SIG-M5 treated with dmso at 0.1 percent for 504 hours (cell line): ENCODE measurements at regions not wholly inside any gene's neighbourhood (a gene's known extent, or its start where the extent isn't known, plus 50 kb on each side); places are given as distances from the start of the nearest gene placed in this dataset.
"Not testable (repeated sequence)": the region's sequence is repeated elsewhere in the genome, so short reads cannot be mapped to it uniquely, and the experiment has no call there.

Experiments used
- DNase-seq: peaks from one replicate; lab custom pipeline; 2025; ENCODE audit not compliant: unreplicated experiment; lab: John Stamatoyannopoulos, UW

- DNase-seq, result no peak
Observed at GRCh38 chr6:77089776-77090175, 373.5 kb downstream of the HTR1B start.

GRCh38 chr6:77087794-77088318, 375.4 kb downstream of the HTR1B start:
- not testable (repeated sequence) for DNase-seq

GRCh38 chr6:77074037-77074713, 389.1 kb downstream of the HTR1B start:
- peak; percentile 4 for DNase-seq

- DNase-seq, result no peak
Observed at GRCh38 chr6:77073410-77073760, 389.9 kb downstream of the HTR1B start.

GRCh38 chr6:77072694-77073409, 390.4 kb downstream of the HTR1B start:
- no peak for DNase-seq

- DNase-seq, result no peak
Observed at GRCh38 chr6:77063494-77063893, 399.8 kb downstream of the HTR1B start.

GRCh38 chr6:77055711-77056110, 407.6 kb downstream of the HTR1B start:
- DNase-seq, result no peak

- DNase-seq, result no peak
Observed at GRCh38 chr6:77040568-77041195, 422.6 kb downstream of the HTR1B start.

- DNase-seq, result no peak
Observed at GRCh38 chr6:77038807-77039206, 424.5 kb downstream of the HTR1B start.

- DNase-seq, result no peak
Observed at GRCh38 chr6:77037439-77037838, 425.9 kb downstream of the HTR1B start.

GRCh38 chr6:77036400-77036799, 426.9 kb downstream of the HTR1B start:
- DNase-seq, result no peak

- no peak for DNase-seq
Observed at GRCh38 chr6:77034161-77034560, 429.1 kb downstream of the HTR1B start.

GRCh38 chr6:77030929-77031674, 432.2 kb downstream of the HTR1B start:
- DNase-seq, result no peak

- DNase-seq, result no peak
Observed at GRCh38 chr6:77026341-77026740, 436.9 kb downstream of the HTR1B start.

- no peak for DNase-seq
Observed at GRCh38 chr6:77025736-77026223, 437.5 kb downstream of the HTR1B start.

- no peak for DNase-seq
Observed at GRCh38 chr6:77021778-77022177, 441.5 kb downstream of the HTR1B start.

GRCh38 chr6:77021232-77021631, 442.1 kb downstream of the HTR1B start:
- DNase-seq, result no peak

- DNase-seq, result no peak
Observed at GRCh38 chr6:77019081-77019480, 444.2 kb downstream of the HTR1B start.

- DNase-seq, result no peak
Observed at GRCh38 chr6:77017537-77017936, 445.8 kb downstream of the HTR1B start.

GRCh38 chr6:77015350-77015749, 447.9 kb downstream of the HTR1B start:
- DNase-seq, result no peak

GRCh38 chr6:77011929-77012545, 451.3 kb downstream of the HTR1B start:
- DNase-seq, result no peak
